HEK293T (cell line): ENCODE measurements at regions not wholly inside any gene's neighbourhood (a gene's known extent, or its start where the extent isn't known, plus 50 kb on each side); places are given as distances from the start of the nearest gene placed in this dataset.

Source experiments
- CTCF ChIA-PET: fragments of 350-600 bp; formaldehyde crosslinking; extraction: SDS; loops from one replicate; lab custom pipeline; 2021; ENCODE audit warnings: antibody characterized with exemption, inconsistent platforms; lab: Yijun Ruan, JAX
- POLR2A ChIA-PET: fragments of 350-600 bp; formaldehyde crosslinking; extraction: SDS; loops from one replicate; lab custom pipeline; 2020; ENCODE audit warnings: antibody characterized with exemption, inconsistent platforms; lab: Yijun Ruan, JAX
- DNase-seq: peaks from one replicate; pipeline ENCODE4 v3.0.0; 2012; ENCODE audit warnings: mixed read lengths; ENCODE audit errors: extremely low spot score
- ARNT ChIP-seq: fragments of 450-650 bp; IDR thresholded peaks from 2 replicates; pipeline ENCODE4 v1.6.1; 2017; ENCODE audit warnings: mild to moderate bottlenecking
- BHLHE40 ChIP-seq: fragments of 450-650 bp; IDR thresholded peaks from 2 replicates; pipeline ENCODE4 v1.6.1; 2016; ENCODE audit warnings: mild to moderate bottlenecking, moderate library complexity, borderline replicate concordance
- CTBP1 ChIP-seq: fragments of 450-650 bp; IDR thresholded peaks from 2 replicates; pipeline ENCODE4 v1.6.1; 2016; ENCODE audit warnings: borderline replicate concordance
- ELF4 ChIP-seq: fragments of 450-650 bp; IDR thresholded peaks from 2 replicates; pipeline ENCODE4 v1.6.1; 2017; ENCODE audit warnings: antibody characterized with exemption
- FOXA1 ChIP-seq: fragments of 450-650 bp; IDR thresholded peaks from 2 replicates; pipeline ENCODE4 v1.6.1; 2016; ENCODE audit warnings: mild to moderate bottlenecking
- FOXK2 ChIP-seq: fragments of 450-650 bp; IDR thresholded peaks from 2 replicates; pipeline ENCODE4 v1.6.1; 2016; ENCODE audit warnings: mild to moderate bottlenecking
- FOXM1 ChIP-seq: fragments of 450-650 bp; IDR thresholded peaks from 2 replicates; pipeline ENCODE4 v1.6.1; 2017; ENCODE audit warnings: mild to moderate bottlenecking, borderline replicate concordance
- HDGF ChIP-seq: fragments of 450-650 bp; IDR thresholded peaks from 2 replicates; pipeline ENCODE4 v1.6.1; 2017; ENCODE audit warnings: antibody characterized with exemption, borderline replicate concordance
- L3MBTL2 ChIP-seq: fragments of 450-650 bp; conservative IDR thresholded peaks from 2 replicates; pipeline ENCODE4 v1.6.1; 2016; ENCODE audit warnings: mild to moderate bottlenecking
- LEF1 ChIP-seq: fragments of 450-650 bp; IDR thresholded peaks from 2 replicates; pipeline ENCODE4 v1.6.1; 2017; ENCODE audit warnings: mild to moderate bottlenecking, borderline replicate concordance
- NFRKB ChIP-seq: fragments of 450-650 bp; IDR thresholded peaks from 2 replicates; pipeline ENCODE4 v1.6.1; 2016; ENCODE audit warnings: mild to moderate bottlenecking, moderate library complexity
- PKNOX1 ChIP-seq: fragments of 450-650 bp; IDR thresholded peaks from 2 replicates; pipeline ENCODE4 v1.6.1; 2016
- SP1 ChIP-seq: fragments of 450-650 bp; IDR thresholded peaks from 2 replicates; pipeline ENCODE4 v1.6.1; 2017
- SUZ12 ChIP-seq: fragments of 450-650 bp; IDR thresholded peaks from 2 replicates; pipeline ENCODE4 v1.6.1; 2016; ENCODE audit warnings: mild to moderate bottlenecking
- TARDBP ChIP-seq: fragments of 450-650 bp; IDR thresholded peaks from 2 replicates; pipeline ENCODE4 v1.6.1; 2016
- ZNF384 ChIP-seq: fragments of 450-650 bp; IDR thresholded peaks from 2 replicates; pipeline ENCODE4 v1.6.1; 2016

DNA sequence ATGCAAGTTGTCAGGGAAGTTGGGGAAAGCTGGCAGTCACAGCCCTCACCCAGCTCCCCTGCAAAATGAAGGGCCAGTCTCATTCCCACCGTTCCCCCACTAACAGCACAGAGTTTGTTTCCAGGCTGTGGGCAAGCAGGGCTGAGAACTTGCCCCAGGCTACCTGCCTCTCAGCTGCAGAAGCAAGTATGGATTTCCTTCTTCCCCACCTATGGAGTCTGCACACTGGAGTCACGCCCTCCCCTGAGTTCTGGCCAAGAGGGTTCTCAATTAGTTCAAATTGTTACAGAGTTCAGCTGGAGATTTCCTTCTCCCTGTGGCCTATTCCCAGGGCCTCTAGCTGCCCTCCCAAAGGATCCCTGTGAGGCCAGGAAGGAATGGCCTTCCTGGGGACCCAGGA lies 90.1 kb upstream of the ATP11B start:
- TF ChIP-seq FOXK2 (no peak), ELF4 (no peak), LEF1 (no peak), SUZ12 (no peak), BHLHE40 (no peak), CTBP1 (no peak), L3MBTL2 (no peak)
- DNase-seq: no peak
- POLR2A ChIA-PET: no interaction called here
- CTCF ChIA-PET: no interaction called here

GRCh38 chr3:182704926-182705325 lies 88.4 kb upstream of the ATP11B start:
- peak; percentile 20 for DNase-seq
- CTCF ChIA-PET: no interaction called here
- POLR2A ChIA-PET: no interaction called here
- no peak for TF ChIP-seq CTBP1
- peak; percentile 72 for TF ChIP-seq PKNOX1
- no peak for TF ChIP-seq L3MBTL2
- TF ChIP-seq TARDBP: no peak
- TF ChIP-seq FOXK2: no peak
- TF ChIP-seq HDGF: no peak
- TF ChIP-seq ELF4: no peak
- no peak for TF ChIP-seq FOXA1

GRCh38 chr3:182708810-182709209 lies 84.5 kb upstream of the ATP11B start:
- ChIA-PET CTCF (no interaction called here), POLR2A (no interaction called here)
- DNase-seq: no peak
- no peak for TF ChIP-seq PKNOX1
- TF ChIP-seq L3MBTL2: no peak
- no peak for TF ChIP-seq BHLHE40

DNA sequence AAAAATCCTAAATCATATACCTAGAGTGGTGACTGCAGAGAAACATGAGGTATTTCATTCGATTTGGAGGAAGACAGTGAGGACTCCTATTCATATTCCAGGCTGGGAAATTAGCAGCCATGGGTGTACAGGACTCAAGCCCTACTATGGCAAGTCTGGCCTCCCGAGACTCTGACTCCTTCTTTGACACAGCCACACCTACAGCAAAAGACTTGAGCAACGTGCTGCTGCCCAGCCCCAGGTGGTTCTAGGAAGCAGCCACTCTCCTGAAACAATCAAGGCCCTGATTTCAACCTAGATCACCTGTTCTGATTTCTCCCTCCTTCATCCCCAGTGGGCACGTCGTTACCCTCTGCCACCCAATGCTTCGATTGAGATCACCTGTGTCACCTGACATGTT lies 84.0 kb upstream of the ATP11B start:
- POLR2A ChIA-PET: no interaction called here
- TF ChIP-seq LEF1 (no peak), PKNOX1 (no peak), BHLHE40 (no peak), CTBP1 (no peak), HDGF (no peak), FOXA1 (no peak), FOXM1 (no peak), L3MBTL2 (no peak), TARDBP (no peak), SP1 (no peak), ZNF384 (no peak), SUZ12 (no peak), ELF4 (no peak), FOXK2 (no peak), ARNT (no peak), NFRKB (no peak)
- no peak for DNase-seq
- CTCF ChIA-PET: no interaction called here

DNA sequence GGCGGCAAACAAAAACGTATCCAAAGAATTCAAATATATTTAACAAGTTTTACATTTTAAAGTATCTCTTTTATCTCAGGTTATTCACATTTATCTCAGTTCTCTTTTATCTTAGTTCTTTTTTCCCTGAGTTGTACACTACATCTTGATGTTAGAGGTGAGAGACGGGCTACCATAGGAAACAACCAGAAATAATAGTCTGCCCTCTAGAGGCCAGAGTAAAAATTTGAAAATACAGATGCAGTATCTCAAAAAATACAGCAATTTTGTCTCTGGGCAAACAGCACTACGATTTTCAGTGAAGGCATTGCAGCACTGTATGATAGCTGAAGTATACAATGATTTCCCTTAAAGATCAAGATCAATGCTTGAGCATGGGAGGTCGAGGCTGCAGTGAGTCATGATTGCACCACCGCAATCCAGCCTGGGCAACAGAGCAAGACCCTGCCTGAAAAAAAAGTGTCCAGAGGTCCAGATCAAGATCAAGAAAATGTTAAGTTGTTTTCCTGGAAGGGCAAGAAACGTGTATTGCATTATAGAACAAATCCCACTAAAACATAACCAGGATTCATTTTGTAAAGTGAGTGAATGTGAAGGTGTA lies 82.6 kb upstream of the ATP11B start:
- peak; percentile 14 for DNase-seq
- POLR2A ChIA-PET: no interaction called here
- CTCF ChIA-PET: interaction anchor here (0.7 kb wide), 1 partner anchor 194 kb away, joined by 4 read pairs; no protein-coding TSS in a partner anchor
- TF ChIP-seq LEF1 (no peak), TARDBP (no peak), FOXK2 (no peak), SUZ12 (no peak), ELF4 (no peak), ARNT (no peak), HDGF (no peak), SP1 (no peak), NFRKB (no peak), FOXM1 (no peak), L3MBTL2 (no peak), BHLHE40 (no peak), CTBP1 (no peak), ZNF384 (no peak), FOXA1 (no peak), PKNOX1 (no peak)

- POLR2A ChIA-PET: no interaction called here
- DNase-seq: no peak
Measured at GRCh38 chr3:182711261-182711683, 82.0 kb upstream of the ATP11B start.

More at GRCh38 chr3:182711261-182711683, 82.0 kb upstream of the ATP11B start:
- CTCF ChIA-PET: no interaction called here
- TF ChIP-seq SUZ12: no peak
- TF ChIP-seq CTBP1: no peak
- no peak for TF ChIP-seq ELF4
- TF ChIP-seq FOXK2: no peak
